KMS-11 (cell line): ENCODE measurements at regions not wholly inside any gene's neighbourhood (a gene's known extent, or its start where the extent isn't known, plus 50 kb on each side); places are given as distances from the start of the nearest gene placed in this dataset.

Experiments used
- H2AFZ ChIP-seq: fragments of 200-600 bp; sonication (generic); 2 replicates; pipeline ENCODE4 v1.6.1; 2016; ENCODE audit warnings: antibody characterized with exemption, mixed run types, low read depth
- H3K27ac ChIP-seq: fragments of 200-600 bp; sonication (generic); 2 replicates; pipeline ENCODE4 v1.6.1; 2016; ENCODE audit warnings: mild to moderate bottlenecking, mixed run types
- H3K27me3 ChIP-seq: fragments of 200-600 bp; sonication (generic); 2 replicates; pipeline ENCODE4 v1.6.1; 2017; ENCODE audit warnings: mild to moderate bottlenecking, low read depth, mixed run types, moderate library complexity; ENCODE audit not compliant: insufficient read depth
- H3K36me3 ChIP-seq: fragments of 200-600 bp; sonication (generic); 2 replicates; pipeline ENCODE4 v1.6.1; 2017; ENCODE audit warnings: mild to moderate bottlenecking, mixed run types; ENCODE audit not compliant: insufficient read depth
- H3K4me1 ChIP-seq: fragments of 200-600 bp; sonication (generic); 2 replicates; pipeline ENCODE4 v1.6.1; 2016; ENCODE audit warnings: mild to moderate bottlenecking, low read depth, mixed run types; ENCODE audit not compliant: poor library complexity, severe bottlenecking
- H3K4me2 ChIP-seq: fragments of 200-600 bp; sonication (generic); 2 replicates; pipeline ENCODE4 v1.7.0; 2016; ENCODE audit warnings: mild to moderate bottlenecking, mixed run types
- H3K4me3 ChIP-seq: fragments of 200-600 bp; sonication (generic); IDR thresholded peaks from 2 replicates; pipeline ENCODE4 v1.6.1; 2017; ENCODE audit warnings: low read depth, low read length, mixed read lengths; ENCODE audit not compliant: insufficient read depth
- H3K79me2 ChIP-seq: fragments of 200-600 bp; sonication (generic); 2 replicates; pipeline ENCODE4 v1.6.1; 2016; ENCODE audit warnings: low read depth, mixed run types; ENCODE audit not compliant: insufficient read depth
- H3K9ac ChIP-seq: fragments of 200-600 bp; sonication (generic); 2 replicates; pipeline ENCODE4 v1.6.1; 2016; ENCODE audit warnings: mild to moderate bottlenecking, mixed run types
- H4K20me1 ChIP-seq: fragments of 200-600 bp; sonication (generic); 2 replicates; pipeline ENCODE4 v1.6.1; 2016; ENCODE audit warnings: mild to moderate bottlenecking, mixed run types; ENCODE audit not compliant: insufficient read depth
- CTCF ChIP-seq: fragments of 200-600 bp; sonication (generic); conservative IDR thresholded peaks from 2 replicates; pipeline ENCODE4 v1.6.1; 2017; ENCODE audit warnings: low read depth, mild to moderate bottlenecking, antibody characterized with exemption, low read length, moderate library complexity, mixed read lengths

GRCh38 chrX:121161501-121161933 lies 114.1 kb downstream of the GLUD2 start:
- Histone ChIP-seq H3K4me2 (no peak overlapping the region), H3K4me1 (peaks cover 10% of the 10 kb centered on the region), H3K27ac (no peak overlapping the region), H4K20me1 (no peaks in the 10 kb centered on the region), H3K27me3 (no peaks in the 10 kb centered on the region), H3K36me3 (no peaks in the 10 kb centered on the region), H3K79me2 (no peaks in the 10 kb centered on the region), H2AFZ (no peak overlapping the region), H3K4me3 (no peak overlapping the region), H3K9ac (no peak overlapping the region)
- no peak for TF ChIP-seq CTCF

DNA sequence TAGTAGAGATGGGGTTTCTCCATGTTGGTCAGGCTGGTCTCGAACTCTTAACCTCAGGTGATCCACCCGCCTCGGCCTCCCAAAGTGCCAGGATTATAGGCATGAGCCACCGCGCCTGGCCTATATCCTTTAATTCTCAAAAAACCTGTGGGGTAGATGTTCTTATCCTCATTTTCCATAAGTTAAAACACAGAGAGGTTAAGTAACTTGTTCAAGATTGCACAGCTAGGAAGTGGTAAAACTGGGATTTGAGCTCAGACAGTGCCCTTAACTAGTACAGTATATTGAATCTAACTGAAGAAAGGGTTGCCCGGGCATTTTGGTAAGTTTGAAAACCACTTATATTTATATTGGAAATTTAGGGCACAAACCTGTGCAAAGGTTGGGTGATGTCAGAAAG lies 116.0 kb downstream of the GLUD2 start:
- Histone ChIP-seq H2AFZ (no peak overlapping the region), H3K27me3 (no peaks in the 10 kb centered on the region), H3K4me2 (no peak overlapping the region), H4K20me1 (no peaks in the 10 kb centered on the region), H3K4me1 (peaks cover 10% of the 10 kb centered on the region), H3K36me3 (no peaks in the 10 kb centered on the region), H3K79me2 (no peaks in the 10 kb centered on the region), H3K9ac (no peak overlapping the region), H3K4me3 (no peak overlapping the region), H3K27ac (no peak overlapping the region)
- TF ChIP-seq CTCF: no peak

- H3K27ac ChIP-seq: no peak overlapping the region
- H4K20me1 ChIP-seq: no peaks in the 10 kb centered on the region
- TF ChIP-seq CTCF: no peak
- no peak overlapping the region for H3K9ac ChIP-seq
- no peaks in the 10 kb centered on the region for H3K79me2 ChIP-seq
- no peak overlapping the region for H3K4me2 ChIP-seq
- no peaks in the 10 kb centered on the region for H3K36me3 ChIP-seq
- H3K4me3 ChIP-seq: no peak overlapping the region
- H3K27me3 ChIP-seq: no peaks in the 10 kb centered on the region
- no peak overlapping the region for H2AFZ ChIP-seq
- H3K4me1 ChIP-seq: peaks cover 5% of the 10 kb centered on the region
Observed at GRCh38 chrX:121165930-121166359, 118.5 kb downstream of the GLUD2 start.

GRCh38 chrX:121169099-121170035 lies 122.0 kb downstream of the GLUD2 start:
- no peak overlapping the region for H3K4me3 ChIP-seq
- TF ChIP-seq CTCF: no peak
- H3K4me2 ChIP-seq: no peak overlapping the region
- no peak overlapping the region for H3K9ac ChIP-seq
- no peaks in the 10 kb centered on the region for H4K20me1 ChIP-seq
- no peak overlapping the region for H3K27ac ChIP-seq
- H2AFZ ChIP-seq: no peak overlapping the region
- H3K27me3 ChIP-seq: no peaks in the 10 kb centered on the region
- no peaks in the 10 kb centered on the region for H3K36me3 ChIP-seq
- no peaks in the 10 kb centered on the region for H3K79me2 ChIP-seq
- no peaks in the 10 kb centered on the region for H3K4me1 ChIP-seq
